ENCODE measurements at regions not wholly inside any gene's neighbourhood (a gene's known extent, or its start where the extent isn't known, plus 50 kb on each side); places are given as distances from the start of the nearest gene placed in this dataset.

DNA sequence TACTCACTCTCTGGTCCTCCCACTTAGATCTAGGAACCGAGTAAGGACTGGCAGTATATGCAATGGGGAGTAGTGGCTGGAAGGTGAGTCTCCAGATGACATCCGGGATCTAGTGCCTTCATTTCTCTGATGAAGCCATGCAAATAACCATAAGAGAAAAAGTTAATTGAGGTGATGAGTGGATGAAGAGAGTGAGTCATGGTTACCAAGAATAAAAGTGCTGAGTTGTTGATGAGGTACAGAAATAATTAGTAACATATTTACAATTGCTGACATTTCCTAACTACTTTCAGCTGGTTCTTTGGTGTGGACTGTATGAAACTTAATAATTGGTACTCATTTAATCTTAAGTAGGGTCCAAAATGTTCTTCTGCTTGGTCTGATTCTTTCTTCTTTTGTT is 146.7 kb upstream of the PITX2 start:
- WGBS (ENCODE audit: low lambda C conversion rate, missing lambda C conversion rate), result 46% methylated on average over 2 of the region's 2 CpGs
- Histone ChIP-seq H3K4me2 (no peak overlapping the region), H3K27ac (no peak overlapping the region), H3K4me3 (no peak overlapping the region), H4K20me1 (ENCODE audit: insufficient read depth, poor library complexity, severe bottlenecking) (no peaks in the 10 kb centered on the region), H3K36me3 (replicated peaks; ENCODE audit: insufficient read depth, low read depth) (no peaks in the 10 kb centered on the region), H3K9me3 (ENCODE audit: low read depth) (no peaks in the 10 kb centered on the region), H3K4me1 (ENCODE audit: insufficient read depth) (no peaks in the 10 kb centered on the region), H3K79me2 (no peaks in the 10 kb centered on the region), H2AFZ (no peak overlapping the region), H3K9me2 (replicated peaks; ENCODE audit: insufficient read depth) (no peaks in the 10 kb centered on the region), H3K27me3 (no peaks in the 10 kb centered on the region)
- DNase-seq (ENCODE audit: low spot score), result no peak
- no peak for TF ChIP-seq EZH2 (IDR thresholded peaks at IDR 0.05; ENCODE audit: borderline replicate concordance)
- TF ChIP-seq EZH2phosphoT487 (IDR thresholded peaks at IDR 0.05; ENCODE audit: low read depth, severe bottlenecking, unreplicated experiment), result no peak
- TF ChIP-seq, protein P1, sequence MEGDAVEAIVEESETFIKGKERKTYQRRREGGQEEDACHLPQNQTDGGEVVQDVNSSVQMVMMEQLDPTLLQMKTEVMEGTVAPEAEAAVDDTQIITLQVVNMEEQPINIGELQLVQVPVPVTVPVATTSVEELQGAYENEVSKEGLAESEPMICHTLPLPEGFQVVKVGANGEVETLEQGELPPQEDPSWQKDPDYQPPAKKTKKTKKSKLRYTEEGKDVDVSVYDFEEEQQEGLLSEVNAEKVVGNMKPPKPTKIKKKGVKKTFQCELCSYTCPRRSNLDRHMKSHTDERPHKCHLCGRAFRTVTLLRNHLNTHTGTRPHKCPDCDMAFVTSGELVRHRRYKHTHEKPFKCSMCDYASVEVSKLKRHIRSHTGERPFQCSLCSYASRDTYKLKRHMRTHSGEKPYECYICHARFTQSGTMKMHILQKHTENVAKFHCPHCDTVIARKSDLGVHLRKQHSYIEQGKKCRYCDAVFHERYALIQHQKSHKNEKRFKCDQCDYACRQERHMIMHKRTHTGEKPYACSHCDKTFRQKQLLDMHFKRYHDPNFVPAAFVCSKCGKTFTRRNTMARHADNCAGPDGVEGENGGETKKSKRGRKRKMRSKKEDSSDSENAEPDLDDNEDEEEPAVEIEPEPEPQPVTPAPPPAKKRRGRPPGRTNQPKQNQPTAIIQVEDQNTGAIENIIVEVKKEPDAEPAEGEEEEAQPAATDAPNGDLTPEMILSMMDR (IDR thresholded peaks at IDR 0.05; ENCODE audit: poor library complexity), result no peak

DNA sequence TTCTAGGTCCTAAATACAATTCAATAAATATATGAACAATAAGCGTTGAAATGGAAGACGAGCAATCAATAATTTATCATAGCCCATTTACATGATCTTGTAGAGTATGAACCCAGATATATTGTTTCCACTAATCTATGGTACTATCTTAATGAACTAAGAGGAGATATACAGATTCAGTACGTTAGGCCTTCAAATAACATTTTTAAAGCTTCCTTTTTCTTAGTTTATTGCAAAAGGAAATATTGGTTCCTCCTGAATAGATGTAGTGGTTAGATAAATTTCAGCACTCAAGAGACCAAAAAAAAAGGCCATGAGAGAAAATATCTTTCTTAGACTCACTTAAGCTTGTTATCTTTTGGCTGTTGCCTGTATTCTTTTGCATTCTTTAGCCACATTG is 147.5 kb upstream of the PITX2 start:
- no peaks in the 10 kb centered on the region for H3K36me3 ChIP-seq (replicated peaks; ENCODE audit: insufficient read depth, low read depth)
- H2AFZ ChIP-seq, result no peak overlapping the region
- no peaks in the 10 kb centered on the region for H3K27me3 ChIP-seq
- no peak overlapping the region for H3K4me3 ChIP-seq
- no peak overlapping the region for H3K4me2 ChIP-seq
- no peaks in the 10 kb centered on the region for H3K4me1 ChIP-seq (ENCODE audit: insufficient read depth)
- H3K9me2 ChIP-seq (replicated peaks; ENCODE audit: insufficient read depth), result no peaks in the 10 kb centered on the region
- no peaks in the 10 kb centered on the region for H4K20me1 ChIP-seq (ENCODE audit: insufficient read depth, poor library complexity, severe bottlenecking)
- no peak for DNase-seq (ENCODE audit: low spot score)
- no peak for TF ChIP-seq EZH2phosphoT487 (IDR thresholded peaks at IDR 0.05; ENCODE audit: low read depth, severe bottlenecking, unreplicated experiment)
- TF ChIP-seq, protein P1 (IDR thresholded peaks at IDR 0.05; ENCODE audit: poor library complexity), result no peak
- TF ChIP-seq EZH2 (IDR thresholded peaks at IDR 0.05; ENCODE audit: borderline replicate concordance), result no peak
- 90% methylated on average over 3 of the region's 3 CpGs for WGBS (ENCODE audit: low lambda C conversion rate, missing lambda C conversion rate)
- H3K79me2 ChIP-seq, result no peaks in the 10 kb centered on the region
- no peaks in the 10 kb centered on the region for H3K9me3 ChIP-seq (ENCODE audit: low read depth)
- H3K27ac ChIP-seq, result no peak overlapping the region

DNA sequence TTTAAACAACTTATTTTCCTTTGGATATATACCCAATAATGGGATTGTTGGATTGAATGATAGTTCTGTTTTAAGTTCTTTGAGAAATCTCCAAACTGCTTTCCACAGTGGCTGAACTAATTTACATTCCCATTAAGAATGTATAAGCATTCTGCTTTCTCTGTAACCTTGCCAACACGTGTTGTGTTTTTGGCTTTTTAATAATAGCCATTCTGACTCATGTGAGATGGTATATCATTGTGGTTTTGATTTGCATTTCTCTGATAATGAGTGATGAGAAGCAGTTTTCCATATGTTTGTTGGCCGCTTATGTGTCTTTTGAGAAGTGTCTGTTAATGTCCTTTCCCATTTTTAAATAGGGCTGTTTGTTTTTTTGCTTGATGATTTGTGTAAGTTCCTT is 155.6 kb upstream of the PITX2 start:
- Histone ChIP-seq H3K4me3 (no peak overlapping the region), H2AFZ (no peak overlapping the region), H3K27me3 (no peaks in the 10 kb centered on the region), H3K9me2 (replicated peaks; ENCODE audit: insufficient read depth) (no peaks in the 10 kb centered on the region), H3K79me2 (no peaks in the 10 kb centered on the region), H3K4me1 (ENCODE audit: insufficient read depth) (no peaks in the 10 kb centered on the region), H4K20me1 (ENCODE audit: insufficient read depth, poor library complexity, severe bottlenecking) (no peaks in the 10 kb centered on the region), H3K4me2 (no peak overlapping the region), H3K9me3 (ENCODE audit: low read depth) (no peaks in the 10 kb centered on the region), H3K27ac (no peak overlapping the region), H3K36me3 (replicated peaks; ENCODE audit: insufficient read depth, low read depth) (no peaks in the 10 kb centered on the region)
- no peak for TF ChIP-seq EZH2phosphoT487 (IDR thresholded peaks at IDR 0.05; ENCODE audit: low read depth, severe bottlenecking, unreplicated experiment)
- TF ChIP-seq EZH2 (IDR thresholded peaks at IDR 0.05; ENCODE audit: borderline replicate concordance), result no peak
- TF ChIP-seq, protein P1 (IDR thresholded peaks at IDR 0.05; ENCODE audit: poor library complexity), result no peak
- no peak for DNase-seq (ENCODE audit: low spot score)
- WGBS (ENCODE audit: low lambda C conversion rate, missing lambda C conversion rate), result 84% methylated on average over 2 of the region's 2 CpGs

DNA sequence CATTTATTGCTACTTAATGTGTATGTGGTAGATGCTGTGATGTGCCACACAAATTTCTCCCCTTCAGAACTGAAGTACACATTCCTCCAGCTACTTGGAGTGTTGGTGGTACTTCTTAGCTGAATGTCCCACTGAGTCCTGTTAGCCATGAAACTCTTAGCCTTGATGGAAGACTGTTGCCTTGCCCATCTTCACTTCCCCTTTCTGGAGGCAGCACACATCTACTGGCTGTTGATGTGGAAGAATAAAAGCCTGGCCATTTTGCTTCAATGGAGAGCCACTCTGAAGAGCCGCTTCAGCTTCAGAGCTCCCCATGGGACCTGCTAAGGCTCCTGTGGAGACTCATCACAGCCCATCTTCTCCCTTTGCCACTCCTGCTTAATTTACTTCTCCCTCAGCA is 157.7 kb upstream of the PITX2 start:
- H3K27me3 ChIP-seq, result no peaks in the 10 kb centered on the region
- H4K20me1 ChIP-seq (ENCODE audit: insufficient read depth, poor library complexity, severe bottlenecking), result no peaks in the 10 kb centered on the region
- H3K4me1 ChIP-seq (ENCODE audit: insufficient read depth), result no peaks in the 10 kb centered on the region
- no peak overlapping the region for H3K4me2 ChIP-seq
- no peaks in the 10 kb centered on the region for H3K79me2 ChIP-seq
- 91% methylated on average over 1 of the region's 1 CpG for WGBS (ENCODE audit: low lambda C conversion rate, missing lambda C conversion rate)
- H3K36me3 ChIP-seq (replicated peaks; ENCODE audit: insufficient read depth, low read depth), result no peaks in the 10 kb centered on the region
- TF ChIP-seq EZH2phosphoT487 (IDR thresholded peaks at IDR 0.05; ENCODE audit: low read depth, severe bottlenecking, unreplicated experiment) (no peak), EZH2 (IDR thresholded peaks at IDR 0.05; ENCODE audit: borderline replicate concordance) (no peak)
- TF ChIP-seq, protein P1 (IDR thresholded peaks at IDR 0.05; ENCODE audit: poor library complexity), result no peak
- no peak overlapping the region for H2AFZ ChIP-seq
- no peak overlapping the region for H3K27ac ChIP-seq
- no peaks in the 10 kb centered on the region for H3K9me2 ChIP-seq (replicated peaks; ENCODE audit: insufficient read depth)
- no peaks in the 10 kb centered on the region for H3K9me3 ChIP-seq (ENCODE audit: low read depth)
- no peak overlapping the region for H3K4me3 ChIP-seq
- DNase-seq (ENCODE audit: low spot score), result no peak
